GM12891 (cell line): ENCODE measurements at regions not wholly inside any gene's neighbourhood (a gene's known extent, or its start where the extent isn't known, plus 50 kb on each side); places are given as distances from the start of the nearest gene placed in this dataset.

Experiments used
- POLR2A ChIP-seq: IDR thresholded peaks from 2 replicates; pipeline ENCODE4 v1.6.1; 2011; ENCODE audit warnings: low read depth, low read length, control low read depth
- POLR2AphosphoS5 ChIP-seq: IDR thresholded peaks from 2 replicates; pipeline ENCODE4 v1.6.1; 2011; ENCODE audit warnings: low read depth, low read length, control low read depth
- POU2F2 ChIP-seq: IDR thresholded peaks from 2 replicates; pipeline ENCODE4 v1.6.1; 2011; ENCODE audit warnings: low read depth, mild to moderate bottlenecking, control low read depth, low read length, moderate library complexity
- SPI1 ChIP-seq: IDR thresholded peaks from 2 replicates; pipeline ENCODE4 v1.6.1; 2011; ENCODE audit warnings: low read depth, low read length, control low read depth

DNA sequence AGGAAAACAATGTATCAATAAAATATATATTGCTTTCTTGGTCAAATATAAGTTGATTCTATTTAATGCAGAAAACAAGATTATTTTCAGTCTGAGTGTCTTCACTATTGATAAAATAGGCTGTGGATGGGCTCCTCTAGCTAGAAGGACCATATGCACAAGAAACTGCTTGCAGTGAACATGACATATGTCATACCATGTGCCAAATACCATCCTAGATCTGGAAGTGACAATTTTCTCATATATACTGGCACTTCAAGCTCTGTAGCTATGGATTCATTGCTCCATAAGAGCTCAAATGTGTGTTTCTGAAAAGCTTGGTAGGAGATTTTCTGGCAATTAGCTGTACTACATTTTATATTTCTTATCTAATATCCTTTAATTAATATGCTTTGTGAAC, 95.6 kb upstream of the CDH6 start:
- no peak for TF ChIP-seq POLR2A
- no peak for TF ChIP-seq POLR2AphosphoS5
- TF ChIP-seq POU2F2 = no peak
- TF ChIP-seq SPI1 = no peak
